OCI-LY3 (cell line): ENCODE measurements at regions not wholly inside any gene's neighbourhood (a gene's known extent, or its start where the extent isn't known, plus 50 kb on each side); places are given as distances from the start of the nearest gene placed in this dataset.

ENCODE experiments used
- H2AFZ ChIP-seq: fragments of 200-600, 300-600 bp; shearing (Covaris generic); 2 replicates; pipeline ENCODE4 v1.6.0; 2014; ENCODE audit warnings: antibody characterized with exemption, low read depth, low read length
- H3K27ac ChIP-seq: fragments of 200-600, 300-600 bp; sonication (generic); 2 replicates; pipeline ENCODE4 v1.5.1; 2014; ENCODE audit warnings: mild to moderate bottlenecking, low read length, moderate library complexity, mixed read lengths
- H3K27me3 ChIP-seq: fragments of 200-600, 300-600 bp; sonication (generic); 2 replicates; pipeline ENCODE4 v1.6.1; 2014; ENCODE audit warnings: low read depth, low read length, mixed read lengths
- H3K36me3 ChIP-seq: fragments of 200-600, 300-600 bp; sonication (generic); replicated peaks from 2 replicates; pipeline ENCODE3; 2014; ENCODE audit warnings: low read depth, low read length, mixed read lengths
- H3K4me1 ChIP-seq: fragments of 300-600, 200-600 bp; sonication (generic); 2 replicates; pipeline ENCODE4 v1.6.1; 2014; ENCODE audit warnings: low read length, mixed read lengths
- H3K4me2 ChIP-seq: fragments of 200-600, 300-600 bp; sonication (generic); 2 replicates; pipeline ENCODE4 v1.6.1; 2014; ENCODE audit warnings: low read length, mixed read lengths
- H3K4me3 ChIP-seq: fragments of 300-600, 200-600 bp; sonication (generic); 2 replicates; pipeline ENCODE4 v1.5.1; 2014; ENCODE audit warnings: antibody characterized with exemption, mild to moderate bottlenecking, low read length, moderate library complexity
- H3K79me2 ChIP-seq: fragments of 300-600, 200-600 bp; shearing (Covaris generic); 2 replicates; pipeline ENCODE4 v1.6.1; 2014; ENCODE audit warnings: mild to moderate bottlenecking, low read length, mixed read lengths
- H3K9ac ChIP-seq: fragments of 300-600, 200-600 bp; shearing (Covaris generic); 2 replicates; pipeline ENCODE4 v1.6.0; 2014; ENCODE audit warnings: mild to moderate bottlenecking, low read length, moderate library complexity
- H3K9me3 ChIP-seq: fragments of 200-600, 300-600 bp; shearing (Covaris generic); 2 replicates; pipeline ENCODE4 v1.6.1; 2014; ENCODE audit warnings: low read length, mixed read lengths; ENCODE audit not compliant: insufficient read depth
- H4K20me1 ChIP-seq: fragments of 200-600, 300-600 bp; sonication (generic); 2 replicates; pipeline ENCODE4 v1.6.1; 2016; ENCODE audit warnings: low read length, mixed read lengths; ENCODE audit not compliant: insufficient read depth
- CTCF ChIP-seq: fragments of 200-600, 300-600 bp; sonication (generic); IDR thresholded peaks from 2 replicates; pipeline ENCODE4 v1.5.1; 2014; ENCODE audit warnings: antibody characterized with exemption, low read length, low read depth
- EZH2phosphoT487 ChIP-seq: fragments of 200-600 bp; shearing (Covaris generic); IDR thresholded peaks from 2 replicates; pipeline ENCODE4 v1.6.1; 2018; ENCODE audit warnings: antibody characterized with exemption, mixed run types, low read depth

- Histone ChIP-seq H3K36me3 (no peaks in the 10 kb centered on the region), H3K27ac (no peak overlapping the region), H3K4me3 (no peak overlapping the region), H4K20me1 (no peaks in the 10 kb centered on the region), H2AFZ (no peak overlapping the region), H3K4me1 (no peaks in the 10 kb centered on the region), H3K4me2 (no peak overlapping the region), H3K9ac (no peak overlapping the region), H3K27me3 (no peaks in the 10 kb centered on the region), H3K9me3 (no peaks in the 10 kb centered on the region), H3K79me2 (no peaks in the 10 kb centered on the region)
- TF ChIP-seq CTCF (no peak), EZH2phosphoT487 (no peak)
Observed at GRCh38 chr5:166883016-166883415, 1408.4 kb upstream of the WWC1 start.

DNA sequence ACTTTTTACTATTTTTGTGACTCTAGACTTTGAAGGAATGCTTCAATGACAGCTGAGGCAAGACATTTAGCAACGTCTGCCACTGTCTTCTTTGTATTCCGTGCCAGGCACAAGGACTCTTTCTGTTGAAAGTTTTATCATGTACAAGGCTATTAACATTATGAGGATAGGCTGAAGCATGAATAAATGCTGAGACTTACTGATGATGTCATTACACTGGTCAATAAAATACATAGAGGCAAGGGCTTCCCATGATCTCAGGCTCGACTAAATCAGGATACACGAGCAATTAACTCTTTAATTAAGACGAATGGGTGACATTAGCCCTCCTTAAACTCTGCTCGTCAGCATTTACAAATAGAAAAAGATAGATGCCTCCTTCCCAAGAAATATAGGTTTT is 1393.3 kb upstream of the WWC1 start:
- Histone ChIP-seq H3K27ac (no peak overlapping the region), H3K4me1 (no peaks in the 10 kb centered on the region), H3K9ac (no peak overlapping the region), H3K4me2 (no peak overlapping the region), H3K9me3 (no peaks in the 10 kb centered on the region), H3K27me3 (no peaks in the 10 kb centered on the region), H2AFZ (no peak overlapping the region), H4K20me1 (no peaks in the 10 kb centered on the region), H3K79me2 (no peaks in the 10 kb centered on the region), H3K4me3 (no peak overlapping the region), H3K36me3 (no peaks in the 10 kb centered on the region)
- no peak for TF ChIP-seq CTCF
- no peak for TF ChIP-seq EZH2phosphoT487

- Histone ChIP-seq H3K27me3 (no peaks in the 10 kb centered on the region), H3K4me1 (no peaks in the 10 kb centered on the region), H3K36me3 (no peaks in the 10 kb centered on the region), H3K27ac (no peak overlapping the region), H3K4me2 (no peak overlapping the region), H4K20me1 (no peaks in the 10 kb centered on the region), H3K9ac (no peak overlapping the region), H3K4me3 (no peak overlapping the region), H2AFZ (no peak overlapping the region), H3K9me3 (no peaks in the 10 kb centered on the region), H3K79me2 (no peaks in the 10 kb centered on the region)
- TF ChIP-seq EZH2phosphoT487, result no peak
- TF ChIP-seq CTCF, result no peak
Observed at GRCh38 chr5:166899343-166899742, 1392.1 kb upstream of the WWC1 start.

DNA sequence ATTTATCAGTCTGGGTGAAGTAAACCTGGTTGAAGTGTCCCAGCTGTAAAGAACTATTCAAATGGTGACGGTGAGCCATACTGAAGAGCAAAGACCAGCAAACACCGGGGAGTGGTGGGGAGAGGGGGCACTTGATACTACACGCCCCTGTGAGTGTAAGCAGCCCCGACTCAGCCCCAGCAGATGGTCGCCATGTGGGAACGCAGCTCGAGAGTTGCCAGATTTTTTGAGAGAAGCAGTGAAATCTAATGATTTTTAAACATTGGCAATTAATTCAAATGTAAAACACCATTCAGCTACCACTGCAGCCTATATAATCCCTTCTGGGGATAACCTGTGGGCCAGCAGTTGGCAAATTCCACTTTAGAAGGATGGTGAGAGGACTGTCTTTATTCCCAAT is 1386.9 kb upstream of the WWC1 start:
- no peak overlapping the region for H3K27ac ChIP-seq
- TF ChIP-seq CTCF, result no peak
- TF ChIP-seq EZH2phosphoT487, result no peak
- H2AFZ ChIP-seq, result no peak overlapping the region
- no peak overlapping the region for H3K4me3 ChIP-seq
- no peak overlapping the region for H3K9ac ChIP-seq
- H3K4me1 ChIP-seq, result no peaks in the 10 kb centered on the region
- no peaks in the 10 kb centered on the region for H3K9me3 ChIP-seq
- H3K27me3 ChIP-seq, result no peaks in the 10 kb centered on the region
- no peaks in the 10 kb centered on the region for H4K20me1 ChIP-seq
- H3K36me3 ChIP-seq, result no peaks in the 10 kb centered on the region
- no peak overlapping the region for H3K4me2 ChIP-seq
- no peaks in the 10 kb centered on the region for H3K79me2 ChIP-seq
